GM13976 (cell line): ENCODE measurements at regions not wholly inside any gene's neighbourhood (a gene's known extent, or its start where the extent isn't known, plus 50 kb on each side); places are given as distances from the start of the nearest gene placed in this dataset.
A peak's percentile ranks its signal among the peaks of the same experiment; 100 is the strongest.

Source experiments
- DNase-seq: peaks from one replicate; pipeline ENCODE4 v3.0.0; 2012; ENCODE audit warnings: low spot score
- CTCF ChIP-seq: IDR thresholded peaks from 2 replicates; pipeline ENCODE4 v1.5.1; 2012; ENCODE audit warnings: borderline replicate concordance, mild to moderate bottlenecking; ENCODE audit not compliant: insufficient read depth; ENCODE audit errors: extremely low read depth, missing control alignments, control extremely low read depth
- in situ Hi-C: fragments of 300-500 bp; cut with MboI; formaldehyde crosslinking; loops from one replicate; pipeline ENCODE4 v1.12.0; 2022; ENCODE audit warnings: low sequenced_read_pairs, mixed read lengths, inconsistent platforms; ENCODE audit not compliant: unreplicated experiment

- TF ChIP-seq CTCF: no peak
- no peak for DNase-seq
- in situ Hi-C loops: no loop called here
Measured at GRCh38 chr4:81651243-81651899, 179.7 kb upstream of the RASGEF1B start.

GRCh38 chr4:81650606-81651242 is 179.0 kb upstream of the RASGEF1B start:
- no peak for DNase-seq
- TF ChIP-seq CTCF: no peak
- in situ Hi-C loops: no loop called here

GRCh38 chr4:81648576-81649275 is 177.0 kb upstream of the RASGEF1B start:
- peak; percentile 8 for DNase-seq
- TF ChIP-seq CTCF: no peak
- in situ Hi-C loops: no loop called here

GRCh38 chr4:81647388-81647787 is 175.7 kb upstream of the RASGEF1B start:
- in situ Hi-C loops: no loop called here
- TF ChIP-seq CTCF: no peak
- DNase-seq: no peak

GRCh38 chr4:81642543-81642942 is 170.8 kb upstream of the RASGEF1B start:
- in situ Hi-C loops: no loop called here
- TF ChIP-seq CTCF: no peak
- no peak for DNase-seq

GRCh38 chr4:81639248-81639647 is 167.5 kb upstream of the RASGEF1B start:
- no peak for DNase-seq
- in situ Hi-C loops: no loop called here
- no peak for TF ChIP-seq CTCF
